ENCODE measurements at regions not wholly inside any gene's neighbourhood (a gene's known extent, or its start where the extent isn't known, plus 50 kb on each side); places are given as distances from the start of the nearest gene placed in this dataset.
"Not testable (repeated sequence)": the region's sequence is repeated elsewhere in the genome, so short reads cannot be mapped to it uniquely, and the experiment has no call there.

DNA sequence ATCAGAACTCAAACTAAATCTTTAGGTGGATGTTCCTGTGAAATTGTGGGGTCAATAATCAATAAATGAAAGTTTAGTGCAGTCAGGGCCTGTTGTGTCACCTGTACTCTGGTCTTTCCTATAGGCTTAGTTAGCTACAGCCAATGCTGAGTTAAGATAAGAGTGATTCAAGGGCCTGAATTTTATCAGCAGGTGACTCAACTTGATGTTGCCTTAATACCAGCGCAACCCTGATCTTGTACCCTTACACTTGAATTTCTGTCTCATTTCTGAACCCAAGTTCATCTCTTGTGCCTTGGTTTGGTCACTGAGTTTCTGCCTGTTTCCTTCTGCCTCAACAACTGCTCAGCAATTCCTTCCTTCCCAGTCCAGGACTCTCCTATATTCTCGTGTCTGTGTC is 157.0 kb upstream of the E2F7 start:
- DNase-seq = no peak
- Histone ChIP-seq H3K9me3 (no peaks in the 10 kb centered on the region), H3K27me3 (no peaks in the 10 kb centered on the region), H3K4me3 (no peak overlapping the region), H3K36me3 (no peaks in the 10 kb centered on the region), H3K4me1 (no peaks in the 10 kb centered on the region), H3K27ac (no peak overlapping the region)
- ATAC-seq (ENCODE audit: low FRiP score in 2 of 2) = no peak
- WGBS, 2 donors = 78 to 92% methylated on average over 2 of the region's 2 CpGs
- no peak for TF ChIP-seq POLR2AphosphoS5 (IDR thresholded peaks at IDR 0.05)

DNA sequence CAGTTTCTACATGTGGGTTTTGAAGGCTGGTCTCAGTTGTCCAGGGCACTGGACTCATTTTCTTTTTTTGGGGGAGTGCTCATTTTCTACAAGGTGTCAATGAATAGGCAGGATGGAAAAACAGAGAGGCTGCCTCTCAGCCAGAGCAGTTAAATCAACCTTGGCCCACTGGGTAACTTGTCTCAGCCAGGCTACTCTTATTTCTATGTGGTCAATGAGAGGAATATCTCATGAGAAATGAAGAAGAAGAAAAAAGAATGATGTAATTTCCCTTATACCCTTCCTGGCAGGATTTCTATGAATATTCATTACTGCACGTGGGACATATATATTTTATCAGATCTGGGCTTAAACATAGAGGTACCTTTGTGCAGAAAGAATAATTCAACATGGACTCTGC is 155.2 kb upstream of the E2F7 start:
- no peak for TF ChIP-seq POLR2A (IDR thresholded peaks at IDR 0.05)
- TF ChIP-seq, protein P1, sequence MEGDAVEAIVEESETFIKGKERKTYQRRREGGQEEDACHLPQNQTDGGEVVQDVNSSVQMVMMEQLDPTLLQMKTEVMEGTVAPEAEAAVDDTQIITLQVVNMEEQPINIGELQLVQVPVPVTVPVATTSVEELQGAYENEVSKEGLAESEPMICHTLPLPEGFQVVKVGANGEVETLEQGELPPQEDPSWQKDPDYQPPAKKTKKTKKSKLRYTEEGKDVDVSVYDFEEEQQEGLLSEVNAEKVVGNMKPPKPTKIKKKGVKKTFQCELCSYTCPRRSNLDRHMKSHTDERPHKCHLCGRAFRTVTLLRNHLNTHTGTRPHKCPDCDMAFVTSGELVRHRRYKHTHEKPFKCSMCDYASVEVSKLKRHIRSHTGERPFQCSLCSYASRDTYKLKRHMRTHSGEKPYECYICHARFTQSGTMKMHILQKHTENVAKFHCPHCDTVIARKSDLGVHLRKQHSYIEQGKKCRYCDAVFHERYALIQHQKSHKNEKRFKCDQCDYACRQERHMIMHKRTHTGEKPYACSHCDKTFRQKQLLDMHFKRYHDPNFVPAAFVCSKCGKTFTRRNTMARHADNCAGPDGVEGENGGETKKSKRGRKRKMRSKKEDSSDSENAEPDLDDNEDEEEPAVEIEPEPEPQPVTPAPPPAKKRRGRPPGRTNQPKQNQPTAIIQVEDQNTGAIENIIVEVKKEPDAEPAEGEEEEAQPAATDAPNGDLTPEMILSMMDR (IDR thresholded peaks at IDR 0.05) = no peak
- no peak for TF ChIP-seq POLR2AphosphoS5 (IDR thresholded peaks at IDR 0.05)
- TF ChIP-seq EP300 (IDR thresholded peaks at IDR 0.05) = no peak
- DNase-seq (no peak), ATAC-seq (ENCODE audit: low FRiP score in 2 of 2) (no peak)
- H3K27ac ChIP-seq = no peak overlapping the region
- H3K9me3 ChIP-seq = no peaks in the 10 kb centered on the region
- no peaks in the 10 kb centered on the region for H3K4me1 ChIP-seq
- WGBS, 2 donors = 51 to 70% methylated on average over 1 of the region's 1 CpG
- H3K4me3 ChIP-seq = no peak overlapping the region
- no peaks in the 10 kb centered on the region for H3K36me3 ChIP-seq
- H3K27me3 ChIP-seq = no peaks in the 10 kb centered on the region

GRCh38 chr12:77218278-77218677 is 152.9 kb upstream of the E2F7 start:
- no peak overlapping the region for H3K4me3 ChIP-seq
- H3K27me3 ChIP-seq = no peaks in the 10 kb centered on the region
- no peaks in the 10 kb centered on the region for H3K4me1 ChIP-seq
- H3K36me3 ChIP-seq = no peaks in the 10 kb centered on the region
- no peak overlapping the region for H3K27ac ChIP-seq
- 79 to 90% methylated on average over 7 of the region's 7 CpGs for WGBS, 2 donors
- no peak for ATAC-seq (ENCODE audit: low FRiP score in 2 of 2)
- no peak for DNase-seq
- TF ChIP-seq EP300 (IDR thresholded peaks at IDR 0.05) = no peak
- TF ChIP-seq, protein P1 (IDR thresholded peaks at IDR 0.05) = no peak
- TF ChIP-seq POLR2A (IDR thresholded peaks at IDR 0.05) = no peak
- TF ChIP-seq POLR2AphosphoS5 (IDR thresholded peaks at IDR 0.05) = no peak
- no peaks in the 10 kb centered on the region for H3K9me3 ChIP-seq

DNA sequence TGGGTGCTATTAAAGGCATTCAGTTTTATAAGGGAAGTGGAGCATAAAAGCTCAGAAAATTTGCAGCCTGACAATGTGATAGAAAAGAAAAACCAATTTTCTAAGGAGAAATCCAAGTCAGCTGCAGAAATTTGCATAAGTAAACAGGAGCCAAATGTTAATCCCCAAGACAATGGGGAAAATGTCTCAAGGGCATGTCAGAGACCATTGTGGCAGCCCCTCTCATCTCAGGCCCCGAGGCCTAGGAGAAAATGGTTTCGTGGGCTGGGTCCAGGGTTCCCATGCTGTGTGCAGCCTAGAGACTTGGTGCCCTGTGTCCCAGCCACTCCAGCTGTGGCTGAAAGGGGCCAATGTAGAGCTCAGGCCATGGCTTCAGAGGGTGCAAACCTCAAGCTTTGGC is 150.8 kb upstream of the E2F7 start:
- ATAC-seq (ENCODE audit: low FRiP score in 2 of 2); H3K9me3 ChIP-seq; H3K27me3 ChIP-seq; DNase-seq; H3K36me3 ChIP-seq; H3K4me3 ChIP-seq; H3K4me1 ChIP-seq; H3K27ac ChIP-seq: not testable (repeated sequence)
- 73% methylated on average over 2 of the region's 2 CpGs for WGBS, 2 donors

GRCh38 chr12:77214136-77214535 is 148.8 kb upstream of the E2F7 start:
- no peaks in the 10 kb centered on the region for H3K4me1 ChIP-seq
- H3K4me3 ChIP-seq = no peak overlapping the region
- no peaks in the 10 kb centered on the region for H3K36me3 ChIP-seq
- H3K27me3 ChIP-seq = no peaks in the 10 kb centered on the region
- TF ChIP-seq EP300 (IDR thresholded peaks at IDR 0.05) = no peak
- no peak for TF ChIP-seq POLR2A (IDR thresholded peaks at IDR 0.05)
- TF ChIP-seq, protein P1 (IDR thresholded peaks at IDR 0.05) = no peak
- TF ChIP-seq POLR2AphosphoS5 (IDR thresholded peaks at IDR 0.05) = no peak
- H3K27ac ChIP-seq = no peak overlapping the region
- peaks cover 0 to 3% (median 0%) of the 10 kb centered on the region in 4 donors for H3K9me3 ChIP-seq
- no peak for ATAC-seq (ENCODE audit: low FRiP score in 2 of 2)
- no peak for DNase-seq
- 87 to 93% methylated on average over 1 of the region's 1 CpG for WGBS, 2 donors

- Histone ChIP-seq H3K9me3 (peaks cover 0 to 3% (median 0%) of the 10 kb centered on the region in 4 donors), H3K27me3 (no peaks in the 10 kb centered on the region), H3K36me3 (no peaks in the 10 kb centered on the region), H3K4me3 (no peak overlapping the region), H3K27ac (no peak overlapping the region), H3K4me1 (no peaks in the 10 kb centered on the region)
- ATAC-seq (ENCODE audit: low FRiP score in 2 of 2) = no peak
- TF ChIP-seq EP300 (IDR thresholded peaks at IDR 0.05) (no peak), POLR2A (IDR thresholded peaks at IDR 0.05) (no peak), POLR2AphosphoS5 (IDR thresholded peaks at IDR 0.05) (no peak)
- TF ChIP-seq, protein P1 (IDR thresholded peaks at IDR 0.05) = no peak
- DNase-seq = no peak
- 28 to 44% methylated on average over 5 of the region's 5 CpGs for WGBS, 2 donors
These were observed 147.9 kb upstream of the E2F7 start for GRCh38 chr12:77213319-77213718.
